ENCODE measurements at regions not wholly inside any gene's neighbourhood (a gene's known extent, or its start where the extent isn't known, plus 50 kb on each side); places are given as distances from the start of the nearest gene placed in this dataset.

DNA sequence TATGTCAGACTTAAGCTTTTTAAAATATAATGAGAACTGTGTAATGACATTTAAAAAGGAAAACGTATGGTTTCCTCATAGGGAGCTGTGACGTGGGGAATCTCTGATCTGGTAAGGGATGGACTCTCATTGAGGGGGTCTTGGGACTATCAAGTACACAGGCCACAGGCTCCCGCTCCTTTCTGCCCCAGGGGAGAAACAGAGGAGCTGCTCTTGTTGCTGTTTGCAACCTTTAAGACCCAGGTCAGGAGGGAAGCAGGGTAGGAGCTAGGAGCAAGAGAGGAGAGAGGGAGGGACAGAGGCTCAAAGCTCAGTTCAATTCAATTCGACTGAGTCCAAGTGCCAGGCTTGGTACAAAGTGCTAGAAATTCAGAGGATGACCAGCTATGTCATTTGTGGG lies 185.1 kb upstream of the CSF3R start:
- CTCF ChIA-PET (ENCODE audit: partially characterized antibody) = interaction anchor here (1.0 to 3.8 kb wide), 8 partner anchors 9 to 197 kb away, joined by 3 to 36 read pairs (median 5); no protein-coding TSS in a partner anchor
- Histone ChIP-seq H2AK5ac (ENCODE audit: low read depth, low read length) (no peak overlapping the region), H3K27ac (ENCODE audit: low read depth, low read length) (no peak overlapping the region), H3K9me3 (ENCODE audit: insufficient read depth in 2 of 2, low read depth in 1 of 2, low read length in 1 of 2) (no peaks in the 10 kb centered on the region), H2BK15ac (ENCODE audit: low read length) (no peak overlapping the region), H3K14ac (ENCODE audit: insufficient read length) (no peak overlapping the region), H3K27me3 (replicated peaks in 1 of 4; ENCODE audit: control insufficient read depth in 3 of 4, extremely low read depth in 1 of 4, insufficient read depth in 3 of 4, low read length in 3 of 4) (no peaks in the 10 kb centered on the region; a peak in 1 of 7 replicates), H3K36me3 (ENCODE audit: control insufficient read depth in 2 of 4, insufficient read depth in 4 of 4, low read length in 3 of 4) (no peaks in the 10 kb centered on the region), H4K5ac (ENCODE audit: insufficient read length, low read depth, low read length) (no peak overlapping the region), H3K4me1 (replicated peaks in 1 of 4; ENCODE audit: control insufficient read depth in 3 of 4, insufficient read depth in 4 of 4, low read length in 3 of 4) (peaks cover 0 to 3% (median 1%) of the 10 kb centered on the region in 4 experiments; a peak in 3 of 7 replicates), H4K91ac (replicated peaks; ENCODE audit: insufficient read length, low read length) (no peak overlapping the region), H2BK120ac (replicated peaks; ENCODE audit: low read depth, low read length) (no peak overlapping the region), H3K18ac (ENCODE audit: extremely low read depth, low read length) (no peak overlapping the region), H3K79me1 (ENCODE audit: low read depth, low read length) (no peaks in the 10 kb centered on the region), H3K79me2 (ENCODE audit: control insufficient read depth in 1 of 2, insufficient read depth in 2 of 2, low read length in 2 of 2) (no peaks in the 10 kb centered on the region), H3K4me2 (ENCODE audit: insufficient read depth in 1 of 2, low read depth in 2 of 2, low read length in 2 of 2) (no peak overlapping the region), H4K20me1 (replicated peaks in 1 of 2; ENCODE audit: control insufficient read depth in 1 of 2, insufficient read depth in 2 of 2, low read length in 2 of 2) (no peaks in the 10 kb centered on the region), H3K4ac (replicated peaks; ENCODE audit: insufficient read length, low read depth, low read length) (no peak overlapping the region), H4K8ac (ENCODE audit: extremely low read depth, insufficient read depth, low read length) (no peak overlapping the region), H3K9ac (replicated peaks in 1 of 4; ENCODE audit: extremely low read depth in 1 of 4, low read depth in 3 of 4, low read length in 3 of 4) (no peak overlapping the region), H3K56ac (replicated peaks; ENCODE audit: insufficient read length, low read depth, low read length) (no peak overlapping the region), H2BK20ac (ENCODE audit: low read length) (no peak overlapping the region), H3K4me3 (ENCODE audit: extremely low read depth in 1 of 4, insufficient read depth in 2 of 4, low read depth in 3 of 4, low read length in 4 of 4) (no peak overlapping the region), H2BK12ac (ENCODE audit: low read depth, low read length) (no peak overlapping the region), H3K23me2 (ENCODE audit: low read depth, low read length) (no peaks in the 10 kb centered on the region), H2AFZ (ENCODE audit: low read length) (no peak overlapping the region), H3K23ac (ENCODE audit: insufficient read length) (no peak overlapping the region), H2BK5ac (ENCODE audit: low read depth, low read length) (no peak overlapping the region)
- POLR2A ChIA-PET (ENCODE audit: partially characterized antibody) = interaction anchor here (2.2 kb wide), 1 partner anchor 10 kb away, joined by 5 read pairs; no protein-coding TSS in a partner anchor
- FAIRE-seq = no peak
- DNase-seq (ENCODE audit: low read depth in 1 of 2, low spot score in 2 of 2) = no peak
- WGBS, 2 experiments (ENCODE audit: extremely low coverage in 1 of 2, insufficient coverage in 1 of 2, insufficient read length in 1 of 2, insufficient replicate concordance in 2 of 2, low coverage in 1 of 2, low lambda C conversion rate in 2 of 2, missing lambda C conversion rate in 1 of 2) = 72% methylated on average over 4 of the region's 4 CpGs; no CpG with 5 or more reads in 1 of the 2 experiments
- TF ChIP-seq CBX5 (IDR thresholded peaks at IDR 0.05; ENCODE audit: low read depth, low read length) = no peak
- TF ChIP-seq SRF (IDR thresholded peaks at IDR 0.05; ENCODE audit: low read depth, low read length) = no peak
- TF ChIP-seq, protein P1, sequence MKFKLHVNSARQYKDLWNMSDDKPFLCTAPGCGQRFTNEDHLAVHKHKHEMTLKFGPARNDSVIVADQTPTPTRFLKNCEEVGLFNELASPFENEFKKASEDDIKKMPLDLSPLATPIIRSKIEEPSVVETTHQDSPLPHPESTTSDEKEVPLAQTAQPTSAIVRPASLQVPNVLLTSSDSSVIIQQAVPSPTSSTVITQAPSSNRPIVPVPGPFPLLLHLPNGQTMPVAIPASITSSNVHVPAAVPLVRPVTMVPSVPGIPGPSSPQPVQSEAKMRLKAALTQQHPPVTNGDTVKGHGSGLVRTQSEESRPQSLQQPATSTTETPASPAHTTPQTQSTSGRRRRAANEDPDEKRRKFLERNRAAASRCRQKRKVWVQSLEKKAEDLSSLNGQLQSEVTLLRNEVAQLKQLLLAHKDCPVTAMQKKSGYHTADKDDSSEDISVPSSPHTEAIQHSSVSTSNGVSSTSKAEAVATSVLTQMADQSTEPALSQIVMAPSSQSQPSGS (IDR thresholded peaks at IDR 0.05; ENCODE audit: low read length) = no peak
- no peak for TF ChIP-seq MAFK (IDR thresholded peaks at IDR 0.05; ENCODE audit: low read depth, low read length)
- TF ChIP-seq SP1 (IDR thresholded peaks at IDR 0.05; ENCODE audit: low read depth, low read length) = no peak
- TF ChIP-seq SIX5 (IDR thresholded peaks at IDR 0.05; ENCODE audit: low read depth, low read length) = no peak
- TF ChIP-seq SAP30 (IDR thresholded peaks at IDR 0.05; ENCODE audit: insufficient read depth, insufficient replicate concordance, low read length) = no peak
- TF ChIP-seq CHD1 (IDR thresholded peaks at IDR 0.05; ENCODE audit: low read depth, low read length) = no peak

Data from H1 (cell line).